GM18505 (cell line): ENCODE measurements at regions not wholly inside any gene's neighbourhood (a gene's known extent, or its start where the extent isn't known, plus 50 kb on each side); places are given as distances from the start of the nearest gene placed in this dataset.

Experiments
- ATAC-seq: cut with Tn5 transposase; IDR thresholded peaks from one replicate; pipeline ENCODE4 v1.9.1; 2021; ENCODE audit not compliant: unreplicated experiment
- POLR2A ChIP-seq: IDR thresholded peaks from 4 replicates; pipeline ENCODE4 v1.6.1; 2011; ENCODE audit warnings: borderline replicate concordance; ENCODE audit not compliant: insufficient read depth, insufficient read length; ENCODE audit errors: extremely low read depth

DNA sequence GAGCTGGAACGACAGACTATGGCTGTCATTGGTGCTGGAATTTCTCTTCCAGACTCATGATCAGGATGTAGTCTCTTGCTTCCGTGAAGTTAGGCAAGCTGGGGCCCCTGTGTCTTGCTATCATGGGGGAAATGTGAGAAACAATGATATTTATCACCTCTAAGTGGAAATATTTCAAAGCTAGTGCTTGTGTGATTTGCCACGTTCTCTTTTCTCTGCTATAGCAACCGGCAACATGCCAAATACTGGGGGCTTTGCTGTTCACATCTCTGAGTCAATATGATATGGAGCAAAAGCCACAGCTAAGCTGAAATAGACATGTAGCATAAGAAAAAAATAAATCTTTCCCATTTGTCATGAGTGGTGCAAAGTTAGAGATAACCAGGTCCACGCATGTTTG lies 668.2 kb upstream of the IGFBP3 start:
- TF ChIP-seq POLR2A = no peak
- ATAC-seq = no peak

DNA sequence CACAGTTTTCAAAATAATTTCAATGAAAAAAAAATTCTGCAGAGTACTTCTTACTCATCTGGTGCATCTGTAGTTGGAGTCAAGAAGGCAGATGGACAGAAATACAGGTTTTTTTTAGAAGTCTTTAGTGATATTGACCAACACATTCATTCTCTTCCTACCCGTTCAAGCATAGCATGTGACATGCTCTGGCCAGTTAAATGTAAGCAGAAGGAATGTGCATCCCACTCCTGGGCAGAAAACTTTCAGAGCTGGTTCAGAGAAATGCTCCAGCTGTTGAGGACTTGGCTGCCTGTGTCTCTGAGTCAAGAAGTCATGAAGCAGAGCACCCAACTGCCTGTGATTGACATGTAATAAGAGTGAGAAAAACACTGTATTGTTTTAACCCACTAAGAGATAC lies 665.3 kb upstream of the IGFBP3 start:
- no peak for TF ChIP-seq POLR2A
- no peak for ATAC-seq

DNA sequence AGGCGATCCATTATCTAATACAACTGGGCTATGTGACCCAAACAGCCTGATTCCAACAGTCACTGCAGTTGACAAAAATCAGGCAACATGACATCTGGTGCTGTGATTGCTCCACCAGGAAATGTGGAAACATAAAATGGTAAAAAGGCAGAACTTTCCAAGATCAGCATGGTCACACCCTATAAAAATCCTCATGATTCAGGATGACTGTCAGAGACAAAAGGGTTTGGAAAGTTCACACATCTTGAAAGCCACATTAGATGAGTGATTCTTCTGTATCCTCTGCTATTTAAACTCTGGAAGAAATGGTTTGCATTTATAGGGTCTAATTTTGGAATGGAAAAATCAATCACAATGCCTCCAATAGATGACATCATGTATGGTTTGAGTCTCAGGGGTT lies 662.6 kb upstream of the IGFBP3 start:
- no peak for TF ChIP-seq POLR2A
- no peak for ATAC-seq

DNA sequence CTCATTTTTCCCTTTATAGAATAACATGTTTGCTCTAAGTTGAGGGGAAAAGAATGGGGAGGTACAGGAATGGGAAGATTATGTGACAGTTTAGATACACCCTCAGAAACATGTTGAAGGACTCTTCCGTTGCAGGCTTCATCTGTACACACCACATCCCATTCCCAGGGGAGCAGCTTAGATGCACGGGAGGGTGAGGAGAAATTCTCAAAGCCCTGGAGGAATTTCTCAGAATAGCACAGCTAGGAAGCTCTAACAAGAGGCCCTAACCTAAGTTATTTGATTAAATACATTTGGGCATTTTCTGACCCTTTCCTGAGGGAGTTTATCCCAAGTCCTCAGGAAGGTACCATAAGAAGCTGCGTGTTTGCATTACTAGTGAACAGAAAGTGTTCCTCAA lies 660.2 kb upstream of the IGFBP3 start:
- TF ChIP-seq POLR2A = no peak
- no peak for ATAC-seq

DNA sequence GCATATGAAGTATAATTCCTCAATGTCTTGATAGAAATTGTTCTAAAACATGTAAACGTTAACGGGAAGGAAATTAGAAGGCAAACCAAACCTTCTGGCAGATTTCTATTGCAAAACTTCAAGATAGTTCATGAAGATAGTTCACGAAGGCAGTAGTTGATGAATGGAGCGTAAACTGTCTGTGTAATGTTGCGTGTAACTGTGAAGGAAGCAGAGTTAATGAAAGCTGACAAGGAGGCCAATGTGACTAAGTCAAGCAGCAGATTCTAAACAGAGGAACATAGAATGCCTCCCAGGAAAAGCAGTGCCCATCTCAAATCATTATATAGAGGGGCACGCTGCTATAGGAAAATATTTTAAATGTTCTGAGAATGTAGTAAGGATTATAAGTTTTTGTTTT lies 659.7 kb upstream of the IGFBP3 start:
- no peak for TF ChIP-seq POLR2A
- no peak for ATAC-seq

DNA sequence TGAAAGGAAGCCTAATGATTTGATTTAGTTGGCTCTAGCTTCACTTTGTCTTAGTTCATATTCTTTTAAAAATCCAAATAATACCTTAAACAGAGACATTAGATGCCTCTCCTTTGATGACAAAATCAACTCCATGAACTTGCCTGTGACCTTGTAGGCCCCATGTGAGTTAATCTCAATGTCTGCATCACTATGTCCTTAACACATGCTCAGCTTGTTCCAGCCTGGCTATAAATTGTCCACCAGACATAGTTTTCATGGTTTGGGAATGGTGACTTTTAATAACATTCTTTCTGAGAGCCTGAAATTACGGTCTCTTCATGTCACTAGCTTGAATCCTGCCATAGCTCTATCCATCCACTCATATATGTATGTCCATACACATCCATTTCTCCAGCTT lies 656.3 kb upstream of the IGFBP3 start:
- ATAC-seq = no peak
- no peak for TF ChIP-seq POLR2A

DNA sequence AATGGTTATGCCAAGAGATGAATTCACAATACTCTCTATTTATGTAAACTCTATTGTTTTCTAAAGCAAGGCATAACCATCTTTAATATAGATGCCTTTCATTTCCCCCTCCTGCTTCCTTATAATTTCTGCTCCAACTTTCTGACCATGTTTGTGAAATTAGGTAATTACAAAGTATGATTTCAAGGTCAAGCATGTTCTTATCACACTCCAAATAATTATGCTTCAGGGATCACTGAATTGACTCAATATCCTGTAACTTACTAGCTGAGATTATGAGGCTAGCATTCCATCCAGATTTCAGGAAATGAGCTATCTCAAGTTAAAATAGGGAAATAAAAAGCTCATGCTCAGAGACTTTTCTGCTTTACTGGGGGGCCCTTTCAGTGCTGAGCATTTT lies 655.9 kb upstream of the IGFBP3 start:
- TF ChIP-seq POLR2A = no peak
- no peak for ATAC-seq

DNA sequence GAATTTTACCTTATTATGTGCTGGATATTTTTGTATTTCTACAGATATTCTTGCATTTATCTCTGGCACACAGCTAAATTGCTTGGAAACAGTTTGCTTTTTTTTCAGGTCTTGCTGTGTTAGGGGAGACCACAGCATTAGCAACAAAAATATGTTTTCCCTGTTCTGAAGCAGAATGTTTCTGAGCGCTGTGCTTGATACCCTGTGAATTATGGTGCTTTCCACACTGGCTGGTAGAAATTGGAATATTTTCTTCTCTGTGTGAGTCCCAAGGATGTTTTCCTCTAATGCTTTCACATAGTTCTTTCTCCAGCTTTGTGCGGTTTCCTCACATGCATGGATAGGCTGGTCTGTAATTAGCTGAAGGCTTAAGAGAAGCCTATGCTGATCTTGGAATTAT lies 651.6 kb upstream of the IGFBP3 start:
- no peak for ATAC-seq
- no peak for TF ChIP-seq POLR2A

DNA sequence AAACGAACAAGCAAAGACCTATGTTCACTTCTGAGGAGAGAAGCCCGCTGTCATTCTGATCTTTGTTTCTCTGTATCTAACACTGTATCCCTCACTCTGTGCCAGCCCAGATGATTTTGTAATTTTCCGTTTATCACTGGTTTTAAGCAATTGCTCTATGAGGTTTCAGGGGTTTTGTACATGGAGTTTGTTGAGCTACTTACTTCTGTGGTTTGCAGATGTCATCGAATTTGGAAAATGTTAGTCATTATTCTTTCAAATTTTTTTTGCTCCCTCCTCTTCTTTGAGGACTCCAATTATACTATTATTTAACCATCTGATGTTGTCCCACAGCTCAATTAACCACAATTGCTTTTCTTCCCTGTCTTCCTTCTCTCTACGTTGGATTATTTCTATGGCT lies 650.9 kb upstream of the IGFBP3 start:
- TF ChIP-seq POLR2A = no peak
- no peak for ATAC-seq

DNA sequence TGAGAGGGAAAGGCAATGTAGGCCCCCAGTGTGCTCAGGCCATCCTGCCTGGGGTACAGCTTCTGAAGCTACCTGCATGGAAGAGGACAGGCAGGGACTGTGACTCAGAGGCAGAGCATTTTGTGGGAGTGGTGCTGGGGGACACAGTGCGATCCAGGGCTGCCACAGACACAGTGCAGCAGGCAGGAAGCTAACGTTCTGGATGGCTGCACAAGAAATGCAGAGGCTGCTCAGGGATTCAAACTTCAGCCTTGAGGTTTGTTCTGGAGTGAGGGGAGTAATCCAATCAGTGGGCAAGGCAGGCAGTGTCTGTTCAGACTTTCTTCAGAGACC lies 648.0 kb upstream of the IGFBP3 start:
- TF ChIP-seq POLR2A = no peak
- no peak for ATAC-seq

DNA sequence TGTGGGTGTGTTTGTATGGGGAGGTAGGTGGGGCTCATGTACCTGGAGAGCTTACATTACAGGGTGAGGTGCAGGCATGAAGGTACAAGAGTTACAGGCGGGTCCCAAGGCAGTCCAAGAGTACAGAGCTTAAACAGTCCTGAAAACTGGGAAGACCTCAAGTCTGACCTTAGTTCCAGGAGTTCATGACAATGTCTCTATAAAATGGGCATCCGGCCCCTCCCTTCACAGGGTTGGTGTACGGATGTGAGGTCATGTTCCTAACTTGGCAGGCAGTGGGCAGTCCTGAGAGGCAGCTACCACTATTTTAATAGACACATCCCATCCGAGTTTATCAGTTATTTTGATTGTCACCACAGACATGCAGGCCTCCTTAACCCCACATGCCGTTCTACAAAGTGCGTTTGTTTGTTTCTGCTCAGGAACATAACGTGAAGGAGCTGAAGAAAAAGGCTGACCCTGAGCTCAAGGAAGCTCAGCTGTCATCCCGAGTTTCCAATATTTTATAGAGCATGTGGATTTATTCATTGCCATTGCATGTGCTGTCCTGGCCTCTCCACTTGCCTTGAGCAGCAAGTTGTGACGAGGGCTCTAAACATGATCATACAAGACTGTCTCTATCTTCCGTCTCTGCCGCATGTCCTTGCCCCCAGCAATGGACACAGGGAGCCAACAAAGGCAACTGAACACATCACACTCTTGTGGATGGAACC lies 647.5 kb upstream of the IGFBP3 start:
- no peak for ATAC-seq
- no peak for TF ChIP-seq POLR2A

DNA sequence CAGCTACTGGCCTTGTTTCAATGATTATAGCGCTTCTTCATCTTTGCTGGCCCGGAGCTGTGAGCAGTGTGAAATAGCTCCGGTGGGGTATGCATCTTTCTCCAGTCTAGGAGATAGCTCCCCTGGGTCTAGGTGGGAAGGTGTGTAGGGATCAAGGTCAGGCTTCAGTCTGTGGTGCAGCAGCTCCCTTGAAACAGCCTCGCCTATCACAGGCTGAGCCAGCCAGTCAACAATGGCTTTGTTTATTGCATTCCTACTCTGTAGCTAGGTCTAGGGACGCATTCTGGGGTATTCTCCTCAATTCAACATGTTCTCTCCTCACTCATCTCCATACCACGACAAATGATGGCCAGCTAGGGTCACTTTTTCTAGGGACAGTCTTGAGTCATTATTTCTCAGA lies 646.8 kb upstream of the IGFBP3 start:
- ATAC-seq = no peak
- TF ChIP-seq POLR2A = no peak

DNA sequence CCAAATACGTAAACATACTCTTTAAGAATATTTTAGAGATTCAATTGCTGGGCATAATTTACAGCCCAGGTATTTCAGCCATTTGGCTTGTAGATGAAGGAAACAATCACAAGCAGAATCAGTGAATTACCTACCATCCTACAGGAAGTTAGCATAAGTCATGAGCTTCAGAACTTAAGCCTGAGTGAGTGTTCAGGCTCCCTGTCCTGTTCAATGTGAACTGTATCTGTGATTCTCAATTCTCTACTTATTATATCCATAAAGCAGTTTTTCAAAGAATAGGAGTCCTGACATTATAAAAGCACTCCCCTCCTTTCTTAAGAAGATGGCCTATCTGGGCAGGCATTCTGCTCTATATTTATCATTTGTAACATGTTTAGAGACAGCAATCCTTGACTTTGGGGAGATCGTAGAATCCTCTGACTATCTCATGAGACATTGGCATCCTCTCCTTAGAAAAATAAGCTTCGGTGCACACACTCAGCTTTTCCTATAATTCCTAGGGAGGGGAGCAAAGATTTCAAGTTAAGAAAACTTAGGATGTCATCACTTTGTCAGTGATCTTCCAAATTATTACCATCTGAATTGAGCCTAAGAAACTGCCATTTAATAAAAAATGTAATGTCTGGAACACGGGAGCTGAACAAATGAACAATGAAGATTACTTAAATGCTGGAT lies 645.2 kb upstream of the IGFBP3 start:
- no peak for ATAC-seq
- TF ChIP-seq POLR2A = no peak

DNA sequence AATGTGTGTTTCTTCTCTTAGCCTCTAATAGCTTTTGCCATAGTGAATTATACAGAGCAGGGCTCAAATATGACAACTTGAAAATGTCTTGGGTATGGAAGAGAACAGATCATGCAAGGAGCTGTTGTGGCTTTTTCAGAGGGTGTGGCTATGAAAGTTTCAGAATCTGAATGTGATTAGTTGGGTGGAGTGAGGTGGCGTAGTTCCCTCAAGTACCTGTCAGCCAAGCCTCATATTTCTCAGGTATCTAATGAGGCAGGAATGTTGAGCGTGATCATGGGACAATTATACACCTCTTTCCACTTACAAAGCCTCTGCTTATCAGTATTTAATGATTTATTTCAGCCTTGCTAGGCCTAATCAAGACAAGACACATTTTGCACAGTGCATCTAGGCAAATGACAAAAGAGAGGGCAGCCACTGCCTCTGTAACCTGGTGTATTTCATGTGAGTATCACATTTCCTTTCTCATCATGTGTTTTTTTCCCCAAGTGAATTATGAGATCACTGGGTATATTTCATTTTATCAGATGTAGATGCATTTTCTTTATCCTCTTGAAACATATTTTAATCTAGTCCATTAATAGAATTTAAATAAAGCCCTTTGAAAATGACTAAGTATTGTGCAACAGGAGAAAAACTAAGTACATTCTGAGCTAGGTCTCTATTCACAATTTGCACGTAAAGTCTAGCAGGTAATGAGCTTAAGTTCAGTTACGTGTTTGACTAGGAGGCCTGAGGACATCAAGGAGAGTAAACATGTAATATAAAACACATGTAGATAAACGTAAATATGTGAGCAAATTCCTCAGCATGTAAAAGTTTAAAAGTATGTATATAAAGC lies 644.4 kb upstream of the IGFBP3 start:
- no peak for TF ChIP-seq POLR2A
- ATAC-seq = no peak
